ENCODE measurements at regions not wholly inside any gene's neighbourhood (a gene's known extent, or its start where the extent isn't known, plus 50 kb on each side); places are given as distances from the start of the nearest gene placed in this dataset.
A peak's percentile ranks its signal among the peaks of the same experiment; 100 is the strongest.

- no peaks in the 10 kb centered on the region for H3K36me3 ChIP-seq (ENCODE audit: control insufficient read depth, insufficient read depth, low read length)
- WGBS (ENCODE audit: insufficient coverage) = no CpG with 5 or more reads among the region's 1 CpG
- H3K4me3 ChIP-seq (ENCODE audit: low read length) = no peak overlapping the region
- DNase-seq = peak; percentile 69
- H3K27me3 ChIP-seq (ENCODE audit: control insufficient read depth, insufficient read depth, low read length) = no peaks in the 10 kb centered on the region
- H3K27ac ChIP-seq (ENCODE audit: low read length) = no peak overlapping the region
- peaks cover 2% of the 10 kb centered on the region for H3K4me1 ChIP-seq (ENCODE audit: control insufficient read depth, insufficient read depth, low read length)
- H3K9me3 ChIP-seq (replicated peaks; ENCODE audit: control insufficient read depth, low read depth, low read length) = no peaks in the 10 kb centered on the region
Observed at GRCh38 chr2:14231391-14231898, 401.1 kb upstream of the LRATD1 start.

DNA sequence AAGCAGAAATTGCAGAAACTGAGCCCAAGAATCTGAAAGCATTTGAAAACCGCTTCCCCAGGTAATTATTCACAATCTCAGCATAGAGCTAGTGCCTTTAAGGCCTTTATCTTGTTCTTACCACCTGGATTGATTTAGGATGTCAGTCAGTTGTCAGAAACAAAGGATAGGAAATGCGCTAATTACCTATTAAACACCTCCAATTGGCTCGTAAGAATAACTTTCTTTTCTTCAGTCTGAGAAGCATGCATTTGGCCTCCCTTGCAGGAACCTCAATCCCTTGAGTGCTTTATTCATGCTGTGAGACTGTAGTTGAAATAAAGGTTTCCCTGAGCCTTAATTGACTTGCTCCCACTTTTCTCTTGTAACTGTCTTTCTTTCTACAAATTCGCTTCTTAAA is 400.3 kb upstream of the LRATD1 start:
- peaks cover 2% of the 10 kb centered on the region for H3K4me1 ChIP-seq (ENCODE audit: control insufficient read depth, insufficient read depth, low read length)
- no peaks in the 10 kb centered on the region for H3K9me3 ChIP-seq (replicated peaks; ENCODE audit: control insufficient read depth, low read depth, low read length)
- DNase-seq = no peak
- H3K27me3 ChIP-seq (ENCODE audit: control insufficient read depth, insufficient read depth, low read length) = no peaks in the 10 kb centered on the region
- no peaks in the 10 kb centered on the region for H3K36me3 ChIP-seq (ENCODE audit: control insufficient read depth, insufficient read depth, low read length)
- no peak overlapping the region for H3K4me3 ChIP-seq (ENCODE audit: low read length)
- no peak overlapping the region for H3K27ac ChIP-seq (ENCODE audit: low read length)
- no CpG with 5 or more reads among the region's 4 CpGs for WGBS (ENCODE audit: insufficient coverage)

DNA sequence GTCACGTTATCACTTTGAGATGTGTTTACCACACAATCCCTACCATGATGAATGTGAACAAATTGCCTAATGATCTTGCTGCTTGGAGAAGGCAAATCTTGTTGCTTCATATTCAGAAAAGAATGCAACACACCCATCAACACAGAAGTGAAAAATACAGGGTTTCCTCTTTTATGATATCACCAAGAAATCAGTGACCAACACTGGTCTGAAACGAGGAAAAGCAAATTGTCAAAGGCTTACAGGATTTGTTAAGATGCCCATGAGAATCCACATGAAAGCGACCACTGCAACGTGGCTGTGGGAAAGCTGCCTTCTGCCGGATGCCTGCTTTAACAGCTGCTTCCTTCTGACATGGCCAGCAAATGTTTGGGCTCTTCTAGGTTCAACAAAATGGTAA is 397.6 kb upstream of the LRATD1 start:
- no peaks in the 10 kb centered on the region for H3K36me3 ChIP-seq (ENCODE audit: control insufficient read depth, insufficient read depth, low read length)
- H3K27ac ChIP-seq (ENCODE audit: low read length) = no peak overlapping the region
- WGBS (ENCODE audit: insufficient coverage) = no CpG with 5 or more reads among the region's 5 CpGs
- H3K4me3 ChIP-seq (ENCODE audit: low read length) = no peak overlapping the region
- DNase-seq = peak; percentile 14
- H3K4me1 ChIP-seq (ENCODE audit: control insufficient read depth, insufficient read depth, low read length) = peaks cover 2% of the 10 kb centered on the region
- no peaks in the 10 kb centered on the region for H3K27me3 ChIP-seq (ENCODE audit: control insufficient read depth, insufficient read depth, low read length)
- no peaks in the 10 kb centered on the region for H3K9me3 ChIP-seq (replicated peaks; ENCODE audit: control insufficient read depth, low read depth, low read length)

DNA sequence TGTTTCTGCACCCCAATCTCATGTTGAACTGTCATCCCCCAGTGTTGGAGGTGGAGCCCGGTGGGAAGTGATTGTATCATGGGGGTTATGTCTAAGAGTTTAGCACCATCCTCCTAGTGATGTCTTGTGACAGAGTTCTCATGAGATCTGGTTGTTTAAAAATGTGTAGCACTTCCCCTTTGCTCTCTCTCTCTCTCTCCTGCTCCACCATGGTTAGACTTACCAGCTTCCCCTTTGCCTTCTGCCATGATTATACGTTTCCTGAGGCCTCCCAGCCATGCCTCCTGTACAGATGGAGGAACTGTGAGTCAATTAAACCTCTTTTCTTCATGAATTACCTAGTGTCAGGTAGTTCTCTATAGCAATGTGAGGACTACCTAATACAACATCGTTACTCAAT is 396.9 kb upstream of the LRATD1 start:
- H3K9me3 ChIP-seq (replicated peaks; ENCODE audit: control insufficient read depth, low read depth, low read length) = no peaks in the 10 kb centered on the region
- H3K27me3 ChIP-seq (ENCODE audit: control insufficient read depth, insufficient read depth, low read length) = no peaks in the 10 kb centered on the region
- no peaks in the 10 kb centered on the region for H3K36me3 ChIP-seq (ENCODE audit: control insufficient read depth, insufficient read depth, low read length)
- no peak overlapping the region for H3K4me3 ChIP-seq (ENCODE audit: low read length)
- no peak overlapping the region for H3K27ac ChIP-seq (ENCODE audit: low read length)
- no CpG with 5 or more reads among the region's 3 CpGs for WGBS (ENCODE audit: insufficient coverage)
- no peak for DNase-seq
- H3K4me1 ChIP-seq (ENCODE audit: control insufficient read depth, insufficient read depth, low read length) = peaks cover 2% of the 10 kb centered on the region

DNA sequence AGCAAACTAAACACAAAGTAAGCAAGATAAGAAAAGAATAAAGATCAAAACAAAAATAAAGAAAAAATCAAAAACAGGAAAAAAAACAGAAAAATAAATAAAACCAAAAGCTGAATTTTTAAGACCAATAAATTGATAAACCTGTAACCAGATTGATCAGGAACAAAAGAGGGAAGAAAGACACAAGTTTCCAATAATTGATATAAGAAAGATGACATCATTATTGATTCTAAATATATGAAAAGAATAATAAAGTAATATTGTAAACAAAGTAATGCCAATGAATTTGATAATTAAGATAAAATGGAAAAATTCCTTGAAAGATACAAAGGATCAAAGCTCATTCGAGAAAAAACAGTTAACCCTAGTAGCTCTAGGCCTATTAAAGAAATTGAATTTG is 394.6 kb upstream of the LRATD1 start:
- no peaks in the 10 kb centered on the region for H3K36me3 ChIP-seq (ENCODE audit: control insufficient read depth, insufficient read depth, low read length)
- no peak for DNase-seq
- no peaks in the 10 kb centered on the region for H3K9me3 ChIP-seq (replicated peaks; ENCODE audit: control insufficient read depth, low read depth, low read length)
- no peak overlapping the region for H3K4me3 ChIP-seq (ENCODE audit: low read length)
- no peaks in the 10 kb centered on the region for H3K27me3 ChIP-seq (ENCODE audit: control insufficient read depth, insufficient read depth, low read length)
- no peak overlapping the region for H3K27ac ChIP-seq (ENCODE audit: low read length)
- WGBS (ENCODE audit: insufficient coverage) = no CpG with 5 or more reads among the region's 1 CpG
- peaks cover 2% of the 10 kb centered on the region for H3K4me1 ChIP-seq (ENCODE audit: control insufficient read depth, insufficient read depth, low read length)

GRCh38 chr2:14239605-14240004 is 392.9 kb upstream of the LRATD1 start:
- Histone ChIP-seq H3K27ac (ENCODE audit: low read length) (no peak overlapping the region), H3K9me3 (replicated peaks; ENCODE audit: control insufficient read depth, low read depth, low read length) (no peaks in the 10 kb centered on the region), H3K27me3 (ENCODE audit: control insufficient read depth, insufficient read depth, low read length) (no peaks in the 10 kb centered on the region), H3K4me3 (ENCODE audit: low read length) (no peak overlapping the region), H3K4me1 (ENCODE audit: control insufficient read depth, insufficient read depth, low read length) (no peaks in the 10 kb centered on the region), H3K36me3 (ENCODE audit: control insufficient read depth, insufficient read depth, low read length) (no peaks in the 10 kb centered on the region)
- DNase-seq = no peak
- WGBS (ENCODE audit: insufficient coverage) = no CpG with 5 or more reads among the region's 3 CpGs

DNA sequence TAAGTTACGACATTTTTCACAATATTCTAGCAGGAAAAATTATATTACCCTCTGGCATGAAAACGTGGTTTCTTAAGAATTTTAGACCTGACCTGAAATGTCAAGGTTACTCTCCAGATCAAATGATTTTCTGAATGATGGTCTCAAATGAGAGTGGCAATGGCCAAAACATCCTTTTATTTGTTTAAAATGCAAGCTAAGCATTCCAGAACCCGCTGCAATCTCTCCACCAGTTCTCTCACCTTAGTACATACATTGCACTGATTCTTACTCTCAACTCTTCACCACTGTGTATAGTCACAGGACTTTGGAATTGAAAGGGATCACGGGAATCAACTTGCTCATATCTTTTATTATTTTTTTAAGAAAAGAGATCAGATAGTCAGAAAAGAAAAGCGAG is 391.6 kb upstream of the LRATD1 start:
- Histone ChIP-seq H3K27ac (ENCODE audit: low read length) (no peak overlapping the region), H3K36me3 (ENCODE audit: control insufficient read depth, insufficient read depth, low read length) (no peaks in the 10 kb centered on the region), H3K4me3 (ENCODE audit: low read length) (no peak overlapping the region), H3K27me3 (ENCODE audit: control insufficient read depth, insufficient read depth, low read length) (no peaks in the 10 kb centered on the region), H3K4me1 (ENCODE audit: control insufficient read depth, insufficient read depth, low read length) (no peaks in the 10 kb centered on the region), H3K9me3 (replicated peaks; ENCODE audit: control insufficient read depth, low read depth, low read length) (no peaks in the 10 kb centered on the region)
- WGBS (ENCODE audit: insufficient coverage) = no CpG with 5 or more reads among the region's 5 CpGs
- no peak for DNase-seq

GRCh38 chr2:14245901-14246300 is 386.6 kb upstream of the LRATD1 start:
- Histone ChIP-seq H3K27ac (ENCODE audit: low read length) (no peak overlapping the region), H3K4me1 (ENCODE audit: control insufficient read depth, insufficient read depth, low read length) (no peaks in the 10 kb centered on the region), H3K27me3 (ENCODE audit: control insufficient read depth, insufficient read depth, low read length) (no peaks in the 10 kb centered on the region), H3K36me3 (ENCODE audit: control insufficient read depth, insufficient read depth, low read length) (no peaks in the 10 kb centered on the region), H3K9me3 (replicated peaks; ENCODE audit: control insufficient read depth, low read depth, low read length) (no peaks in the 10 kb centered on the region), H3K4me3 (ENCODE audit: low read length) (no peak overlapping the region)
- DNase-seq = no peak

GRCh38 chr2:14255135-14255820 is 377.2 kb upstream of the LRATD1 start:
- H3K27me3 ChIP-seq (ENCODE audit: control insufficient read depth, insufficient read depth, low read length) = no peaks in the 10 kb centered on the region

DNA sequence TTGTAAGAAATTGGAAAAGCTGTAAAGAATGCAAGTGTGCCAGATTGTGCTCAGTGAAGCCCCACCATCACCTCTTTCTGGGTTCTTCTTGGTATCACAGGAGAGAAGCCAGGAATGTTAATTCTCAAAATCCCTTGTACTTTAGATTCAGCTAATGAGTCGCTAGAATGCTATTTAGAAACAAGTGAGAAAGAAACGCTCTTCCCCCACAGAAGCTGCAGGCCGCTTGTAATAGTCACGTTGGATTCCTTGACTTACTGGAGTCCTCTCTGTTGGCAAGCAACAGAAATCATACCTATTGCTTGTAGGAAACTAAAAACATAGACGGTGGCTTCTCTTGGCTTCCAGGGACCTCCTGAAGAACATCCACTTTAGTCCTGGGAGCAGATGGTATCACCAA is 375.6 kb upstream of the LRATD1 start:
- H3K27ac ChIP-seq (ENCODE audit: low read length) = no peak overlapping the region
- H3K4me3 ChIP-seq (ENCODE audit: low read length) = no peak overlapping the region
- 77% methylated on average over 3 of the region's 5 CpGs for WGBS (ENCODE audit: insufficient coverage)
- H3K27me3 ChIP-seq (ENCODE audit: control insufficient read depth, insufficient read depth, low read length) = no peaks in the 10 kb centered on the region
- no peaks in the 10 kb centered on the region for H3K9me3 ChIP-seq (replicated peaks; ENCODE audit: control insufficient read depth, low read depth, low read length)
- no peaks in the 10 kb centered on the region for H3K4me1 ChIP-seq (ENCODE audit: control insufficient read depth, insufficient read depth, low read length)
- DNase-seq = no peak
- H3K36me3 ChIP-seq (ENCODE audit: control insufficient read depth, insufficient read depth, low read length) = no peaks in the 10 kb centered on the region

More at GRCh38 chr2:14255135-14255820, 377.2 kb upstream of the LRATD1 start:
- WGBS (ENCODE audit: insufficient coverage) = 85% methylated on average over 9 of the region's 18 CpGs
- Histone ChIP-seq H3K4me3 (ENCODE audit: low read length) (no peak overlapping the region), H3K9me3 (replicated peaks; ENCODE audit: control insufficient read depth, low read depth, low read length) (no peaks in the 10 kb centered on the region), H3K36me3 (ENCODE audit: control insufficient read depth, insufficient read depth, low read length) (no peaks in the 10 kb centered on the region), H3K27ac (ENCODE audit: low read length) (no peak overlapping the region), H3K4me1 (ENCODE audit: control insufficient read depth, insufficient read depth, low read length) (no peaks in the 10 kb centered on the region)
- DNase-seq = no peak
